ENCODE measurements at regions not wholly inside any gene's neighbourhood (a gene's known extent, or its start where the extent isn't known, plus 50 kb on each side); places are given as distances from the start of the nearest gene placed in this dataset.

DNA sequence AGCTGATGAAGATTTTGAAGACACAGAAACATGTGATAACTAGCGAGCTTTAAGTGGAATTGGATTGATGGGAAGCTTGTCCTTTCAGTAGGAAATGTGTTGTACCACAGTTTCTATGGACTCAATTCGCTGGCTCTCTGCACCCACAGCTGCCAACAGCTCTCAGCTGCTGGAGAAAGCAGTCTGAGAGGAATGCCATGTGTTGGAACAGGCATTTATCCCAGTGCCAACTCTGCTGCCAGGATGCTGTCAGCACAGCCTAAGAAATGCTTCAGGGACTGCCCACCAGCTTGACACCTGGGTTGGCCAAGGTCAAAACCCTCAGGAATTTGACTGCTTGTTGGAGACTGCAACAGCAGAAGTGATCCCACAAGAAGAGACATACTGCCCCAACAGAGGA, 193.0 kb upstream of the THSD7B start:
- no peak for DNase-seq (ENCODE audit: low read depth)

DNA sequence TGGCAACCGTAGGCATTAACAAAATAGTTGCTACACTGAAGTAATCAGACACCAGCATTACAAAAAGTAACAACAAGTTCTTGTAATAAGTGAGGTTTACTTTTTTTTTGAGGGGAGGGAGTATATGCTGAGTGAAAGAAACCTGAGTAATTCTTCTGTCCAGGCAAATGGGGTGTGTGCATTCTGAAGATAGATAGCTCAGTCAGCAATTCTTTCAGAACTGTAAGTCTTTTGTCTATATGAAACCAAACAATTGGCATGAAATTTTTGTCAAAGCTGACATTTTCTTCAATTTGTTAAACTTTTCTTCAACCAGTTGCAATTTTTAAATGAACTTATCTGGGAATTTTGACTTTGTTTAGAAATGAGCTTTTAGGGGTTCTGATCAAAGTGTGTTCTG, 208.1 kb upstream of the THSD7B start:
- DNase-seq (ENCODE audit: low read depth), result no peak

DNA sequence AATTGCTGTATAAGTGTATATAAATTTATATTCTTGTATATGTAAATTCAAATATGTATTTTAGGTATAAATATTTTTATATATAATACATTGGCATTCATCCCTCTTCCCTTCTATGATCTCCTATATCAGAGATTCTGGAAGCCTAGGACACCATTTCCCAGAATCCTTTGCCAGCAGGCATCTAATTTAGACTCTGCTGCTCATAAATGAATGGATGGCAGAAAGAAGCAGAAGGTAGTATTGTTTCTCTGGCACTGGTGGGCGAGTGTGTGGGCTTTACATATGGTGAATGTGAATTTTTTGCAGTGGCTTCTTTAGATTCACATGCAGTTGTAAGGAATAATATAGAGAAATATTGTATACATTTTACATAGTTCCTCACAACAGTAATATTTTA, 215.2 kb upstream of the THSD7B start:
- DNase-seq (ENCODE audit: low read depth), result no peak

DNA sequence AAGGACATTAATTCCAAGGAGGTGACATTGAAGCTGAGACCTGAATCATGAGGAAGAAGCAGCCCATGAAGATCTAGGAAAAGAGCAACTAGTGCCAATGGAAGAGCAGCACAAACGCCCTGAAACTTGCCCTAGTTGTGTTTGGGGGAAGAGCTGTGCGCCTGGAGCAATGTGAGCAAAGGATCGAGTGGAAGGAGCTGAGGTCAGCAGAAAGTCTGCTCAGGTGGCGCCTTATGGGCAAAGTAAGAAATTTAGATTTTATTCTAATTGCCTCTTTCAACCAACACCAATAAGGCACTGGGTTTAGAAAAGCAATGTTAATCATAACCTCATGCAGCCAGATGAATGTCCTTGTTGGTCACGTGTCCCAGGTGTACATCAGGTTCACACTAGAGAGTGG, 226.0 kb upstream of the THSD7B start:
- DNase-seq (ENCODE audit: low read depth), result no peak

DNA sequence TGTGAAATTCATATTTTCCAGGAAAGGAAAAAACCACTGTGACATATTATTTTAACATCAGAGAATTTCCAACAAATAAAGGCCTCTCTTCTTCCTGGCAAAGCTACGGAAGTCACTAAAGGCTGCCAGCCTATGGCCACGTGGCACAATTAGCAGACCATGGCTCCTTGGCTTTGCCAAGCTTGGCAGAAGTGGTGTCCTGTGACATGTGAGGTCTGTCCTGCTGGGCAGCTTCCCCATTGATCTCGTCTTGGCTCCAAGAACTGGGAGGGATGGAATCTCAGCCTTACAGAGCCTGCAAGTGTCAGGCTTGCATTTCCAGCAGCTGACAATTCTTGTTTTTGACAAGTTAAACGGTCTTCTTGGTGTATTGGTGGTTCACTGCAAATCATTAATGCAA, 226.9 kb upstream of the THSD7B start:
- no peak for DNase-seq (ENCODE audit: low read depth)

DNA sequence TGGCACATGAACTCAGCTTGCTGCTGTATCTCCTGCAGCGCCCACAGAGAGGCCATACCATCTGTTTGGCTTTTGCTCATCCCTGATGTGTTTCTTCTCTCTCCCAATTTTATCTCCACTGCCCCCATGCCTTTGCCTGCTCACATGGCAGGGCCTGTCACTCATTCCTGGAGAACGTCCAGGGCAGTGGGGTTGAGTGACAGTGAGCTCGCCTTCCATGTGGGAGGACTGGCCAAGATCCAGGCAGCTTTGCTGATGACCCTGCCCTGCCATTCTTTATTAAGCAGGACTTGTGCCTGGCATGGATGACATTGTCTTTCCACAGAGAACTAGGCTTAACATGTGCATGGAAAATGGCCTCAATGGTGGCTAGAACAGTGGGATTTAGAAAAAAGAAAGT, 230.5 kb upstream of the THSD7B start:
- no peak for DNase-seq (ENCODE audit: low read depth)

DNA sequence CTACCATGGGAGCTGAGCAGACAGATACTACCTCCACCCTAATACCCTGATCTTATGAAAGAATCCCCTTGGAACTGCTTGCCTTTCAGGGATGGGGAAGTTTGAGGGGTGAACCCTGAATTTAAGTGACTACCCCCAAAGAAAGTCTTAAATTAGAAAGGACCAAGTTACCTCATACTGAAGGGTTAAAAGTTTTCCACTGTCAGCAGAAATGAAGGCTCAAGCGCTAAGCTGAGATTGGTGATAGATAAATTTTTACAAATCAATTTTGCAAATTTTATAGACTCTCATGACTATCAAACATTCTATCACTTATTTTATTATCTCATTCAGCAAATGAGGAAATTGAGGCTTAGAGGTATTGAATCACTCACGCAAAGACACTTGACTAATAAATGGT, 233.2 kb upstream of the THSD7B start:
- no peak for DNase-seq (ENCODE audit: low read depth)

DNA sequence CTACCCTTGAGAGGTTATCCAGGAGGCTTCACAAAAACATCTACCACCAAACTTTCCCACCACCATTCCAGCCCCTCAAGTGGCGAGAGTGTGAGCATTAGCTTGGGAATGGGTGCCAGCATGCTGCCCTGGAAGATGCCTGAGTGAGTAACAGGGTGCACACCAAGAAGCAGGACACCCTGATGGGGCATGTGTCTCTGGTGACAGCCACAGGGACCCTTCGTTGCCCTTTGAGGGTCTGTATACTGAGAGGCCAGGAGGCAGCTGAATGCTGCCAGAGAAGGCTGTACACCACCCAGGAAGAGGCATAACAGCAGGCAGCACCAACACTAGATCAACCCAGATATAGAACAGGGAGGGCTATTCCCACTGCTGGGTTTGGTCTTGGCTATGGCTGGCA, 233.6 kb upstream of the THSD7B start:
- no peak for DNase-seq (ENCODE audit: low read depth)

DNA sequence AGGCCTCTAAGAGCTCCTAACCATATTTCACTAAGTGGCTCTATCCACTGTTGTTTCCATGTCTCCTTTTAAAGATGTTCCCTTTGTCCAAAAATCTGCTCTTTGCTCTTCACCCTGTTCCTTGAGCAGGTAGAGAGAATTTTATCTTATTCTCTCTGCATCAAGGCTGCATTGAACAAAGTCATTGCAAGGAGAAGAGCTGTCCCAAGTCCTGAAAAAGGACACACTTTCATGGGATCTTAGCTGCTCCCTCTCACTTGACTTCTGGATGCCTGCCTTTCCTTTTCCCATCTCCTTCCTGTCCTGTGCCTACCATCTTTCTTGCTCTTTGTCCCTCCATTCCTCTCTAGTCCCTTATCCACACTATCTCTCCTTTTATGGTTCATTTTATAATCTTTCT, 235.2 kb upstream of the THSD7B start:
- no peak for DNase-seq (ENCODE audit: low read depth)

DNA sequence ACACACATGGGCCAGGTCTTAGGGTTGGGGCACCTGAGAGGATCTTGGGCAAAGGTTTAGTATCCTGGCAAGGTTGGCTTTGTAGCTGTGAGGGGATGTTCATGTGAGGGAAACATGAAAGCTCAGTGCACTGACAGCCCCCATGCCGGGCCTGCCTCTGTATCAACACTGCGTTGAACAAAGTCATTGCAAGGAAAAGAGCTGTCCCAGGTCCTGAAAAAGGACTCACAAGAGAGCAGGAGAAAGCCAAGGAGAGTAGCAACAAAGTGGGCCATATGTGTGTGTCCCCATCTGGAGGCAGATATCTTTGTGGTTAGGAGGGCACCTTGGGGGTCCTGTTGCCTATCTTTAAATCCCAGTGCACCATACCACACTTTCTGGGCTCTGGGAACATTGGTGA, 237.8 kb upstream of the THSD7B start:
- DNase-seq (ENCODE audit: low read depth), result no peak

DNA sequence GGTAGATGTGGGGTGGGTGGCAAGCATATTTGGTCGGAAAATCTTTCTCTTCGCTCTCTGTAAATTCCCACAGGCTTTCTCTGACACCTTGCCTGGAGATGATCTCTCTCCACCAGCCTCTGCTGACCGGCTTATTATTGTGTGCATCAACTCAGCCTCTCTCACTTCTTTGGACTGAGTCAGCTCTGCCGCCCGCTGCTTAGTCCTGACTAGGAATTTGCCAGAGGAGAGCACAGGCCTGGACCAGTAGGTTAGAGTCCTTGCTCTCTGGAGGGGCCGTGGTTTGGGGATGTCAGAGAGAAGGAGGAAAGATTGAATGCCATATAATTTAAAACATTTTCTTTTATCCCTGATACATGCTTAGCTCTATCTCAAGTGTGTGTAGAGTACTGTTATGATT, 242.6 kb upstream of the THSD7B start:
- DNase-seq (ENCODE audit: low read depth), result no peak

DNA sequence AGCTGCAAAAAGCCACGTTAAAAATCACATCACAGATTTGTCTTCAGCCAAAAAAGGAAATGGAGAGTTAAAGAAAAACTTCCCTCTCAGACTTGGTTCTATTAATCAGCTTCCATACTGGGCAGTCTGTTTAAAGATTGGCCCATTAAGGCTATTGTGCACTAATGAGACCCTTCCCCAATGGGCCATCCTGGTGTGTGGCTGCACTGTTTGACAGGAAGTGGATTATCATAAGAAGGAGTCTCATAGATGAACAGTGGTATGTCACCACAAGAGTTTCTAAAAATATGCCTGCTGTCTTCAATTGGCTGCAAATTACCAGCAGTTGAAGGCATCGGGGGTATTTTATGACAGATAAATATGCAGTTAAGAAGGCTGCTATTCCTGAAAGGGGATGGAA, 247.6 kb upstream of the THSD7B start:
- DNase-seq (ENCODE audit: low read depth), result no peak

DNA sequence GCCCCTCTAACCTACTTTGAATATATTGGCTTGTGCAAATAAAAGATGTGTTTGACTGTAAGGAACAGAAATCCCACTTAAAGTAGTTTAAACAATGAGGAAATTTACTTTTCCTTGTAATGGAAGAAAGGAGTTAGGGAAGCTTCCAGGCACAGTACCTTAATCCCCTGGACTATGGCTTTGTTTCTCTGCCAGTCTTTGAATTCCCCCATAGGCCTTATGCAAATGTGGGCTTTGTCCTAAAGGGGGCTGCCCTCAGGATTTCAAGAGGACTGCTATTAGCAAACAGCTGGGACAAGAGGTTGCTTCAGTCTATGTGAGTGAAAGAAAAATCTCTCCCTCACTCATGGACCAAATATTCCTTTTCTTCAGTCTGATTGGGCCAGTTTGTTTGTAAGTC, 255.1 kb upstream of the THSD7B start:
- no peak for DNase-seq (ENCODE audit: low read depth)

DNA sequence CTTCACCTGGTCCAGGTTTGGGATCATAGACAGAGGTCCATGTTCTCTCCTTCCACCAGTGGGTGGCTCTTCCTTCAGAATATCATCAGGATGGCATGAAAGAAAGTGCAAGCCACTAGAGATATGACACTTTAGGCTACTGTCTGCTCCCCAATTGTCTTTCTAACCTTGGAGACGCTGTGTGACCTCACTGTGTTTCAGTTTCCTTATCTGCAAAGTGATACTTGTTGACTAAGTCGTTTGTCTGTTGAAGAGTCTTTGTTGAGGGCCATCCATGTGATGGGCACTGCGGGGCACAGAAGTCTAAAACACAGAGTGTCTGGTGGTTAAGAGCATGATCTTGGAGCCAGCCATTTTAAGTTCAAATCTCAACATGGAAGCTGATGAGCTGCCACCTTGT, 259.9 kb upstream of the THSD7B start:
- no peak for DNase-seq (ENCODE audit: low read depth)

DNA sequence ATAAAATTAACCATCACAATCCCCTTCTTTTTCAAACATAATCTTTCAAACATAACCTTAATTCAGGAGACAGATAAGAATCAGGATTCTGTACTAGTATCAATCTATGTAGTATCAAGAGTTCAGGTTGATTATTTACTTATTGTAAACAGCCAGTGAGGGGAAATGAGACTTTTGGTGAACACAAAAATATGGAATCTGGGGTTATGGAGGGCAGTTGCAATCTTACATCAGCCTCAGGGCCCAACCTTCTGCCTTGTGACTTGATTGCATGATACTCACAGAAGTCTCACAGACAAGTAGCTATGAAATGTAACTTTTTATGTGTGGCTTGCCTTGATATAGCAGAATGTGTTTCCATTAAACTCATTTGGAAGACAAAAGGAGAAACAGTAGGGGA, 262.7 kb upstream of the THSD7B start:
- DNase-seq (ENCODE audit: low read depth), result no peak

DNA sequence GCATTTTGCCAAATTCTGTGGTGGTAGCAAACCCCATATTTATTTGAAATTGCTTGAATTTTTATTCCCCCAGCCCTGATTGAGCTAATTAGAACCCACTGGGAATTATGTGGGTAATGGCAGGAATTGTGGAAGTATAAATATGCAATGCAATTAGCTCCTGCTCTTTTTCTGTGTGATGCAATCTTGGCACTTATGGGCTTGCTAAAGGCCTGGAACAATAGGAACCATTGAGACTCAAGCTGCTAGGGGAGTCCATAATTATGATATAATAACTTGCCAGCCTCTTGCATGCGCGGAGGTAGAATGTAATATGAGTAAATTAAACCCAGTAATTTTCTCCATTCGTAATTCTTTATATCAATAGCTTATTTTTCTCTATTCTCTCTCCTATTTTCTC, 267.6 kb upstream of the THSD7B start:
- no peak for DNase-seq (ENCODE audit: low read depth)

DNA sequence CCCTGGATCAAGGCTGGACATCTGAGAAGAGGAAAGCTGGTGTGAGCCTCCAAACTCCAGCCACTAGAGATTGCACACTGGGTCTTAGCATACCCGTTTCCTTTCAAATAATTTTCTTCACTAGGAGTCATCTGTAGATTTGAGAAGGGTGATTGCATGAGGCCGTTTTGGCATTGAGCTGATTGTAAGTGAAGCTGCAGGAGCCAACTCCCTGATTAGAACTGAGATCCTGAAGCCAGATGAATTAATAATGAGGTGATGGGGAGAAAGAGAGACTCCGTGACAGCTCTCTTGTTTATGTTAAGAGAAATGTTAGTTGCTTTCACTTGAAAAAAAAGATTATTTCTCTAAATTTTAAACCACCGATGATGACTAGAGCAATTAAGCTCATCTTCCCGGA, 268.4 kb upstream of the THSD7B start:
- DNase-seq (ENCODE audit: low read depth), result no peak

DNA sequence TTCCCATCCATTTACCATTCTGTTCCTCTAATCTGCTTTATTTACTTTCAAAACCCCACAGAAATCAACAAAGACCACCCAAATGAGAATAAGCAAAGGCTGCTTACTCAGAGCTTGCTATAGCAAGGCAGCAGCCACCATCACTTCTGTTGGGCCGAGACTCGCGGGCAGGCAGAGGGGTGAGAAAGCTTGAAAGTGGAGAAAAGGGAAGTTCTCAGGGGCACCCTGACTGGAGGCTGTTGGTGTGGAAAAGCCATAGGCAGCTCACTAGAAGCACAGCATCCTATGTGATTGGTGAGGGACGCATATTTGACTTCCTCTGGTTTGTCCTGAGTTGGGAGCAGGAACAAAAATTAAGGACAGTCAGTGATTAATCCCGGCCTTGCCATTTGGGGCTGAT, 269.7 kb upstream of the THSD7B start:
- DNase-seq (ENCODE audit: low read depth), result no peak

DNA sequence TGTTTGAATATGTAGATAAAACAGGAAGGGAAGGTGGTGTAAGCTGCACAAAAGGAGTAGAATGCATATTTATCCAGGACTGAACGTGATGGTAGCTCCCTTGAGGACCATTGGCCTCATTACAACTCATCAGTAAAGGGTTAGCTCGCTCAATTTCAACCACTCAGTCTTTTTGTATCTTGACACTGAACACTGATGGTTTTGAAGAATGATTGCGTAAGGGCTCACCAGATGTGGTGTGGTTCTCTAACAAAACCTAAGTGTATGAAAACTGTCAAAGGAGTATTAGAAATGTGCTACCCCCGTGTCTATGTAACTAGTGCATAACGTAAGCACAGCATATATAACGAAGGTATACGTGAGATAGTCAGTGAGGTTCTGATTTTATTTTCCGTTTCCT, 272.4 kb upstream of the THSD7B start:
- no peak for DNase-seq (ENCODE audit: low read depth)

DNA sequence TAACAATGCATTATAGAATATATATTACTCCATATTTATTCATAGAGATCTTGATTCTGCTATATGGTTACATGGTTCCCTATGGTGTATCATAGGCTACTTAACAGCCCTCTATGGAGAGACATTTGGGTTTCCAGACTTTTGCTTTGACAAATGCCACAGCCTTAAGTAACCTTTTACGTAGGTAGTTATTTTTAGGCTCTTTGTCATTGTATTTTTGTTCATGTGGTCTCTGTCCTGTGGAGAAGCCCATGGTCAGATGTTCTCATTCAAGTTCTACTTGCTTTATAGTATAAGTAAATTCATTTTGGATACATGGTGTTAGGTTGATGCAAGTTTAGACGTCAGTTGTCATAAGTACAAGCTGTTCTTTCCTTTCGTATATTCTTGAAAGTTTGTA, 275.2 kb upstream of the THSD7B start:
- DNase-seq (ENCODE audit: low read depth), result no peak

DNA sequence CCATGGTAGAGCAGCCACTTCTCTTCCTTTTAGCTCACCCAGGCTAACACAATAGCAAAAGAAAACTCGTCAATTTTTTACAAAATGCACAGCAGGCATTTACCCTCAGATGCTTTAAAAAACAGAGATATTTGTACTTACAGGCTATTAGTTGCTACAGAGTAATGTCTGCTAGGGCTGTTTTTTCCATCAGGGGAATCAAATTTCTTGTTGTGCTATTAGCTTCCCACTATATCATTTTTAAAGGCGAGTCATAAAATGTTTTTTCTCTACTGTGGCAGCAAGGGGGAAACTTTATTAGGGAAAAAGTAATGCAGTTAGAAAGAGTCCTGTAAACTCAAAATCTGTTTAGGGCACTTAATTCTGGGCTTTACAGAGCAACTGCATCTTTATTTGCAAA, 277.9 kb upstream of the THSD7B start:
- no peak for DNase-seq (ENCODE audit: low read depth)

DNA sequence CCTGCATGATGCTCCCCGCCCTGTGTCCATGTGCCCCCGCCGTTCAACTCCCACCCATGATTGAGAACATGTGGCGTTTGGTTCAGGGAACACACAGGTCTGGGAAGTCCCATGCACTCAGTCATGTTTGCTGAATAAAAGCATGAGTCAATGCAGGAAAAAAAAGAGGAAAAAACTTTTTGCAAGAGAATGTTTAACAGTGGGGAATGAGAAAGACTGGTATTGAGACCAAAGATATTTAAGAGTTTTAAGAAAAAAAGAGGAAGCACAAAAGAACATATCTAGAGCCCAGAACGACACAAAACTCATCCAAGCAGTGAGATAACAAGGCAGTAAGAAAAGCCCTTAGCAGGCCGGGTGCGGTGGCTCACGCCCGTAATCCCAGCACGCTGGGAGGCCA, 279.2 kb upstream of the THSD7B start:
- no peak for DNase-seq (ENCODE audit: low read depth)

DNA sequence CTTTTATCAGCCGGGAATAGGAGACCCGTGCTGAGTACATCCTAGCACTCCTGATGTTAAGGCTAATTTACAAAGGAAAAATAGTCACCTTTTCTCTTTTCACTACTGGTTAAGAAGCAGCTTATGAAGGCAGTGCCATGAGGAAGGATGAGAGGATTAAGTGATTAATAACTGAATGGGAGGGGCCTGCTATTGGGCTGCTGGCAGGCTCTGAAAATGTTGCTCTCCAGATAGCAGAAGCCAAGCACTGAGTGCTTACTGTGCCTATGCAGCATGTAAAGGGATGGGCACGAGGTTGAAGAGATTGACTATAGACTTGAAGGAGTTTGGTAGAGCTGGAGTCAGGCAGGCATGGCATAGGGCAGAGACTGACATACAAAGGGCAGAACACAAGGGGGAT, 282.4 kb upstream of the THSD7B start:
- no peak for DNase-seq (ENCODE audit: low read depth)

DNA sequence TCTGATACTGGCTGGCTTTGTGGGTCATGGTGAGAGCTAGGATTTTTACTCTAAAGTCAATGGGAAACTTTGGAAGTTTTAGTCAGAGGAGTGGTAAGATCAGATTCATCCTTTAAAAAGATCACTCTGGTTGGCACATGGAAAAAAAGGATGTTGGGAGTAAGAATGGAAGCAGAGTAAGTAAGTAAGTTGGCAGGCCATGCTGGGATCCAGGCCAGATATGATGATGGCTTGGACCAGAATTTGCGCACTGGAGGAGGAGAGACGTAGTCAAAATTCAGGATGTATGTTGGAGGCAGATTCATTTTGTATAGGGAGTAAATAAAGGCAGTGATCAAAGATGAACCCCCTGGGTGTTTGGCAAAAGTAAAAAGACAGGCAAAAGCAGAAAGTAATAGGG, 283.3 kb upstream of the THSD7B start:
- no peak for DNase-seq (ENCODE audit: low read depth)

DNA sequence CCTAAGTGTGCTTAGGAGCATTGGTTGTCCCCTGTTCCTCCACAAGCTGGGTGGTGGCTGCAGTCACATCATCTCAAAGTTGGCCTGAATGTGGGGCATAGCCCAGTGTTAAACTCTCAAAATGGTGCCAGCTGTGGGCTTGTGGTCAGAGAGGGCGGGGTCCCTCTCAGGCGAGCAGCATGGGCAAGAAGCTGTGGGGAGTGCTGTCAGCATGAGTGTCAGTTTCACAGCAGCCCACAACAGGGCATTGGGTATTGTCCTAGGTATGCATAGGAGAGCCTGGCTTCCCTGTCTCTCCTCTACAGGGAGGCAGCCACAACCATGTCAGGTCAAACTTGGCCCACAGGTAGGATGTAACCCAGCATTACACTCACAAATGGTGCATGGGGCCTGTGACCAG, 285.6 kb upstream of the THSD7B start:
- no peak for DNase-seq (ENCODE audit: low read depth)
